ENCODE measurements at regions not wholly inside any gene's neighbourhood (a gene's known extent, or its start where the extent isn't known, plus 50 kb on each side); places are given as distances from the start of the nearest gene placed in this dataset.

DNA sequence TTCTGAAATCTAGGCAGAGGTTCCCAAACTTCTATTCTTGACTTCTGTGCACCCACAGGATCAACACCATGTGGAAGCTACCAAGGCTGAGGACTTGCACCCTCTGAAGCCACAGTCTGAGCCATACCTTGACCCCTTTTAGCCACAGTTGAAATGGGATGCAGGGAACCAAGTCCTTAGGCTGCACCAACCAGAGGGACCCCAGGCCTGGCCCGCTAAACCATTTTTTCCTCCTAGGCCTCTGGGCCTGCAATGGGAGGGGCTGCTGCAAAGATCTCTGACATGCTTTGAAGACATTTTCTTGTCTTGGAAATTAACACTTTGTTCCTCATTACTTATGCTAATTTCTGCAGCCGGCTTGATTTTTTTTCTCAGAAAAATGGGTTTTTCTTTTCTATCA is 133.9 kb upstream of the TSPAN8 start:
- WGBS (ENCODE audit: extremely low coverage, insufficient coverage, insufficient read length), result no CpG with 5 or more reads among the region's 2 CpGs
- no peak for DNase-seq
- Histone ChIP-seq H3K4me3 (ENCODE audit: low read depth, low read length) (no peak overlapping the region), H3K79me1 (ENCODE audit: low read length) (no peaks in the 10 kb centered on the region), H3K4me1 (ENCODE audit: control insufficient read depth in 1 of 2, insufficient read depth in 2 of 2, low read length in 2 of 2) (no peaks in the 10 kb centered on the region), H3K27me3 (ENCODE audit: insufficient read depth, low read length) (no peaks in the 10 kb centered on the region), H3K27ac (ENCODE audit: low read depth, low read length) (no peak overlapping the region), H4K91ac (ENCODE audit: low read depth, low read length) (no peak overlapping the region), H3K36me3 (ENCODE audit: control insufficient read depth in 1 of 2, insufficient read depth in 2 of 2, low read length in 2 of 2) (peaks cover 0 to 2% of the 10 kb centered on the region in 2 experiments), H4K8ac (ENCODE audit: low read depth, low read length) (no peak overlapping the region), H3K79me2 (ENCODE audit: control insufficient read depth, insufficient read depth, low read length, poor library complexity) (no peaks in the 10 kb centered on the region), H3K9me3 (ENCODE audit: insufficient read depth, low read depth, low read length) (peaks cover 3% of the 10 kb centered on the region), H2BK120ac (ENCODE audit: insufficient read depth, low read length, poor library complexity) (no peak overlapping the region), H4K12ac (ENCODE audit: low read depth, low read length) (no peak overlapping the region), H3K4ac (ENCODE audit: low read depth, low read length) (no peak overlapping the region), H3K23ac (ENCODE audit: low read length) (no peak overlapping the region), H2BK5ac (ENCODE audit: low read depth, low read length, poor library complexity) (no peak overlapping the region), H3K9ac (ENCODE audit: low read length) (no peak overlapping the region), H2AK5ac (ENCODE audit: low read length) (no peak overlapping the region), H3K18ac (ENCODE audit: low read length) (no peak overlapping the region), H2BK12ac (ENCODE audit: low read length) (no peak overlapping the region), H3K4me2 (ENCODE audit: low read length) (no peak overlapping the region), H3K14ac (ENCODE audit: low read length) (no peak overlapping the region), H2AFZ (ENCODE audit: insufficient read depth, low read length, poor library complexity) (no peak overlapping the region)

GRCh38 chr12:71283883-71284282 is 126.1 kb upstream of the TSPAN8 start:
- no peak overlapping the region for H3K27ac ChIP-seq (ENCODE audit: low read depth, low read length)
- H3K36me3 ChIP-seq (ENCODE audit: control insufficient read depth in 1 of 2, insufficient read depth in 2 of 2, low read length in 2 of 2), result no peaks in the 10 kb centered on the region
- no peak overlapping the region for H2BK5ac ChIP-seq (ENCODE audit: low read depth, low read length, poor library complexity)
- H2BK120ac ChIP-seq (ENCODE audit: insufficient read depth, low read length, poor library complexity), result no peak overlapping the region
- no peak overlapping the region for H3K18ac ChIP-seq (ENCODE audit: low read length)
- H3K23ac ChIP-seq (ENCODE audit: low read length), result no peak overlapping the region
- no peaks in the 10 kb centered on the region for H3K79me2 ChIP-seq (ENCODE audit: control insufficient read depth, insufficient read depth, low read length, poor library complexity)
- no peak overlapping the region for H2AFZ ChIP-seq (ENCODE audit: insufficient read depth, low read length, poor library complexity)
- H3K14ac ChIP-seq (ENCODE audit: low read length), result no peak overlapping the region
- no peak overlapping the region for H3K9ac ChIP-seq (ENCODE audit: low read length)
- no peak overlapping the region for H3K4me2 ChIP-seq (ENCODE audit: low read length)
- H3K4ac ChIP-seq (ENCODE audit: low read depth, low read length), result no peak overlapping the region
- H2BK12ac ChIP-seq (ENCODE audit: low read length), result no peak overlapping the region
- H3K27me3 ChIP-seq (ENCODE audit: insufficient read depth, low read length), result no peaks in the 10 kb centered on the region
- no peak overlapping the region for H3K4me3 ChIP-seq (ENCODE audit: low read depth, low read length)
- no peak overlapping the region for H2AK5ac ChIP-seq (ENCODE audit: low read length)
- H3K79me1 ChIP-seq (ENCODE audit: low read length), result no peaks in the 10 kb centered on the region
- no peak overlapping the region for H4K91ac ChIP-seq (ENCODE audit: low read depth, low read length)
- no peak overlapping the region for H4K8ac ChIP-seq (ENCODE audit: low read depth, low read length)
- WGBS (ENCODE audit: extremely low coverage, insufficient coverage, insufficient read length), result no CpG with 5 or more reads among the region's 1 CpG
- no peaks in the 10 kb centered on the region for H3K4me1 ChIP-seq (ENCODE audit: control insufficient read depth in 1 of 2, insufficient read depth in 2 of 2, low read length in 2 of 2)
- DNase-seq, result no peak
- no peak overlapping the region for H4K12ac ChIP-seq (ENCODE audit: low read depth, low read length)
- H3K9me3 ChIP-seq (ENCODE audit: insufficient read depth, low read depth, low read length), result no peaks in the 10 kb centered on the region

GRCh38 chr12:71282925-71283324 is 125.1 kb upstream of the TSPAN8 start:
- H2BK5ac ChIP-seq (ENCODE audit: low read depth, low read length, poor library complexity), result no peak overlapping the region
- H3K4me3 ChIP-seq (ENCODE audit: low read depth, low read length), result no peak overlapping the region
- H3K18ac ChIP-seq (ENCODE audit: low read length), result no peak overlapping the region
- no peak overlapping the region for H4K91ac ChIP-seq (ENCODE audit: low read depth, low read length)
- H4K12ac ChIP-seq (ENCODE audit: low read depth, low read length), result no peak overlapping the region
- H3K79me2 ChIP-seq (ENCODE audit: control insufficient read depth, insufficient read depth, low read length, poor library complexity), result no peaks in the 10 kb centered on the region
- no peak overlapping the region for H3K4me2 ChIP-seq (ENCODE audit: low read length)
- H2BK120ac ChIP-seq (ENCODE audit: insufficient read depth, low read length, poor library complexity), result no peak overlapping the region
- no peaks in the 10 kb centered on the region for H3K4me1 ChIP-seq (ENCODE audit: control insufficient read depth in 1 of 2, insufficient read depth in 2 of 2, low read length in 2 of 2)
- no peak overlapping the region for H2AFZ ChIP-seq (ENCODE audit: insufficient read depth, low read length, poor library complexity)
- no peaks in the 10 kb centered on the region for H3K9me3 ChIP-seq (ENCODE audit: insufficient read depth, low read depth, low read length)
- DNase-seq, result peak; percentile 27 to 56
- no CpG with 5 or more reads among the region's 5 CpGs for WGBS (ENCODE audit: extremely low coverage, insufficient coverage, insufficient read length)
- H3K23ac ChIP-seq (ENCODE audit: low read length), result no peak overlapping the region
- H3K14ac ChIP-seq (ENCODE audit: low read length), result no peak overlapping the region
- no peak overlapping the region for H3K27ac ChIP-seq (ENCODE audit: low read depth, low read length)
- H2BK12ac ChIP-seq (ENCODE audit: low read length), result no peak overlapping the region
- H3K9ac ChIP-seq (ENCODE audit: low read length), result no peak overlapping the region
- H2AK5ac ChIP-seq (ENCODE audit: low read length), result no peak overlapping the region
- no peak overlapping the region for H4K8ac ChIP-seq (ENCODE audit: low read depth, low read length)
- H3K4ac ChIP-seq (ENCODE audit: low read depth, low read length), result no peak overlapping the region
- no peaks in the 10 kb centered on the region for H3K36me3 ChIP-seq (ENCODE audit: control insufficient read depth in 1 of 2, insufficient read depth in 2 of 2, low read length in 2 of 2)
- H3K27me3 ChIP-seq (ENCODE audit: insufficient read depth, low read length), result no peaks in the 10 kb centered on the region
- H3K79me1 ChIP-seq (ENCODE audit: low read length), result no peaks in the 10 kb centered on the region

DNA sequence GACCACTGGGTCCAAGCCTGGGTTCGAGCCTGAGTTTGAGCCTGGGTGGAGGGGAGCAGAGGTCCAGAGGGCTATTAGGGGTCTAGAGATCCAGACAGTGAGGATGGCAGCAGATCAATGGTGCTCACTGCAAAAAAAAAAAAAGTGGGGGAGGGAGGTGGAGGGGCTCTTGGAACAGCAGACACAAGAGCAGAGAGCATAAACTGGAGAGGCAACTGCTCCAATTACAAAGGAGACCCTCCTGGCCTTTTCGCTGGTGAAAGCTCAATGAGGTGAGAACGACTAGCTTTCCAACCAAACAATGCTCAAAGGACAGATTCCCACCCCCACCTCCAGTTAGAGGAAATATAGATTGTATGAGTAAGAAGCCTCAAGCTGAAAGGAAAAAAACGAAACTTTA is 124.2 kb upstream of the TSPAN8 start:
- Histone ChIP-seq H2BK5ac (ENCODE audit: low read depth, low read length, poor library complexity) (no peak overlapping the region), H3K14ac (ENCODE audit: low read length) (no peak overlapping the region), H3K9ac (ENCODE audit: low read length) (no peak overlapping the region), H3K18ac (ENCODE audit: low read length) (no peak overlapping the region), H2AK5ac (ENCODE audit: low read length) (no peak overlapping the region), H3K27me3 (ENCODE audit: insufficient read depth, low read length) (no peaks in the 10 kb centered on the region), H3K79me2 (ENCODE audit: control insufficient read depth, insufficient read depth, low read length, poor library complexity) (no peaks in the 10 kb centered on the region), H2BK120ac (ENCODE audit: insufficient read depth, low read length, poor library complexity) (no peak overlapping the region), H2AFZ (ENCODE audit: insufficient read depth, low read length, poor library complexity) (no peak overlapping the region), H3K23ac (ENCODE audit: low read length) (no peak overlapping the region), H3K4ac (ENCODE audit: low read depth, low read length) (no peak overlapping the region), H4K91ac (ENCODE audit: low read depth, low read length) (no peak overlapping the region), H4K8ac (ENCODE audit: low read depth, low read length) (no peak overlapping the region), H4K12ac (ENCODE audit: low read depth, low read length) (no peak overlapping the region), H3K9me3 (ENCODE audit: insufficient read depth, low read depth, low read length) (no peaks in the 10 kb centered on the region), H3K79me1 (ENCODE audit: low read length) (no peaks in the 10 kb centered on the region), H2BK12ac (ENCODE audit: low read length) (no peak overlapping the region), H3K4me1 (ENCODE audit: control insufficient read depth in 1 of 2, insufficient read depth in 2 of 2, low read length in 2 of 2) (no peaks in the 10 kb centered on the region), H3K4me2 (ENCODE audit: low read length) (no peak overlapping the region), H3K27ac (ENCODE audit: low read depth, low read length) (no peak overlapping the region), H3K36me3 (ENCODE audit: control insufficient read depth in 1 of 2, insufficient read depth in 2 of 2, low read length in 2 of 2) (no peaks in the 10 kb centered on the region), H3K4me3 (ENCODE audit: low read depth, low read length) (no peak overlapping the region)
- WGBS (ENCODE audit: extremely low coverage, insufficient coverage, insufficient read length), result no CpG with 5 or more reads among the region's 4 CpGs
- DNase-seq, result peak; percentile 20 to 74
